ENCODE measurements at regions not wholly inside any gene's neighbourhood (a gene's known extent, or its start where the extent isn't known, plus 50 kb on each side); places are given as distances from the start of the nearest gene placed in this dataset.
"Not testable (repeated sequence)": the region's sequence is repeated elsewhere in the genome, so short reads cannot be mapped to it uniquely, and the experiment has no call there.

DNA sequence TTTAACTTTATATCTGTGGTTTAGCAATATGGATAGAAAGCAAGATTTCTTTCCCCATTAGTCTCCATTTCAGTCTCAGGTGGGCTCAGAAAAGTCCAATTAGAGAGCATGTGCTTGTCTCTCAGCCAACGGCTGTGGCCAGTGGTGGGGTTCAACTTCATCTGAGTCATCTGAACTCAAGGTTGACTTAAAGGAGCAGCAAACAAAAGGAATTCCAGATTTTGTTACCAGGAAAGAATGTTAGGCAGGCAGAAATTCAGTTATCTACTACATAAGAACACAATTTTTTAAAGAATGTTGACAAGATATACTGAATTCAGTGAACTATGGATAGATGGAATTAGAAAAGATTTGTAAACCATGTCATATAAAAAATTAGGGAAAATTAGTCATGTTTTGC, 784.1 kb downstream of the MAT2B start:
- DNase-seq (ENCODE audit: low read depth, low spot score): no peak

DNA sequence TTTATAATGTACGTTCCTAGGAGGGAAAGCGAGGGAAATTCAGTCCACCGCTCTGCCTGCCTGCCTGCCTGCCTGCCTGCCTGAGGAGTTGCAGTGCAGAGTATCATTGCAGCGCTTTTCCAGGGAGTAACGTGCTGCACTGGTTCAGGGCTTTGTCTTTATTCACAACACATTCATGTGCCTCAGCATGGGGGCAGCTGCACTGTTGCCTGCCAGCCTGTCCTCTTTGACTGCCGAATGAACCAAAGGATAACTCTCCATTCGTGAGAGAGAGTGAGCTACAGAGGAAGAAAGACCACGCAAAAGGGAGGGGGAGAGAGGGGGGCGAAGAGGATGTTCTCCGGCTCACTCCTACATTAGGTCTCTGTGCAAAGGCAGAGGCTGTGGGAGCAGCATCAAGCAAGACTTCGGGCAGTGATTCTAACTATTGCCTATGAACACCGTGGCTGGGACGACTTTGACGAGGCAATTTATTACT, 791.2 kb downstream of the MAT2B start:
- no peak for DNase-seq (ENCODE audit: low read depth, low spot score)

DNA sequence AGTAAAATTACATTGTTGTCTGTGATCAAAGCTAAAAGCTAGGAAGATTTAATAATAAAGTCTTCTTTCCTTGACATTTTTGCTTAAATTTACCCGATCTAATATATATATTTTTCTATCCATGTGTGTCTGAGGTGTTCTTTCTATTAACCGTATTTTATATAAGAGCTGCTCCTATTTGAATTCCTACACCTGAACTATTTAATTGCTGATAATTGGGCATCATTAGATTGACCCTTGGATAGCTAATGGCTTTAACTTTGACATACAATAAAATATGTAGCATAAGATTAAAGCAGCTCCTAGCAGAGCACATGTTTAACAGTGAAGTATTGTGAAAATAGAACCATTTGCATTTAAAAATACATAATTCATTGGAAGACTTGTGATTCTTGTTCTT, 792.7 kb downstream of the MAT2B start:
- DNase-seq (ENCODE audit: low read depth, low spot score): no peak

GRCh38 chr5:164300295-164300694, 794.9 kb downstream of the MAT2B start:
- no peak for DNase-seq (ENCODE audit: low read depth, low spot score)

- DNase-seq (ENCODE audit: low read depth, low spot score): no peak
Observed at GRCh38 chr5:164301136-164301535, 795.7 kb downstream of the MAT2B start.

DNA sequence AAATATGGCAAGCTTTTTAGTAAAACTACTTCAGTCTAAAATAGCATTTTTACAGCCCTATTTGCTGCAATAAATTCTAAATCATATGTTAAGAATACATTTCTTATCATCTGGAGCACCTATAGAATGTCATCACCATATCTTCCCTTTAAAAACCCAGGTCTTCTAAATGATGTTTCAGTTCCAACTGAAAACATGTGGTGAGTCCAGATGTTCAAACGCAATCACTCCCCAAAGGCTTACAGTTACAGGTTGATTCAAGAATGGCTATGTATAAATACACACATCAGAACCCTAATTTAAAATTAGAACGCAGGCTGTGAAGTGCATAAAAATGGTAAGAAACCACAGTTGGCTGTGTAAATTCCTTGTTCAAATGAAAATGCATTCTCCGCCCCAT, 796.3 kb downstream of the MAT2B start:
- DNase-seq (ENCODE audit: low read depth, low spot score): no peak

- DNase-seq (ENCODE audit: low read depth, low spot score): no peak
Observed at GRCh38 chr5:164302533-164303235, 797.3 kb downstream of the MAT2B start.

- DNase-seq (ENCODE audit: low read depth, low spot score): no peak
Observed at GRCh38 chr5:164303646-164304215, 798.3 kb downstream of the MAT2B start.

DNA sequence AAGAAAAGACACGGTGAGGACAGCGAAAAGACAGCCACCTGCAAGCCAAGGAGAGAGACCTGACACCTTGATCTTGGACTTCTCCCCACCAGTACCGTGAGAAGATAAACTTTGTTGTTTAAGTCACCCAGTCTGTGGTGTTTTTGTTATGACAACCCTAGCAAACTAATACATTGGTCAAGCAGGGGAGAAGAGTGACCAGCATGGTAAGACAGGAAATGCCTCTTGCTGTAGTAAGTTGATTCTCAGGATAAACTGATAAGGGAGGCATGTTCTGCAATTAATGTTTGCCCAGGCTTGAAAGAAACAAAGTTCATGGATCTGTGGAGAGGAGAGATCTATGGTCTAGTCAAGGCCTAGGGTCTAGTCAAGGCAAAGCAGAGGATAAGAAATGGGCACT, 801.2 kb downstream of the MAT2B start:
- no peak for DNase-seq (ENCODE audit: low read depth, low spot score)

- DNase-seq (ENCODE audit: low read depth, low spot score): no peak
Observed at GRCh38 chr5:164312801-164313200, 807.4 kb downstream of the MAT2B start.

DNA sequence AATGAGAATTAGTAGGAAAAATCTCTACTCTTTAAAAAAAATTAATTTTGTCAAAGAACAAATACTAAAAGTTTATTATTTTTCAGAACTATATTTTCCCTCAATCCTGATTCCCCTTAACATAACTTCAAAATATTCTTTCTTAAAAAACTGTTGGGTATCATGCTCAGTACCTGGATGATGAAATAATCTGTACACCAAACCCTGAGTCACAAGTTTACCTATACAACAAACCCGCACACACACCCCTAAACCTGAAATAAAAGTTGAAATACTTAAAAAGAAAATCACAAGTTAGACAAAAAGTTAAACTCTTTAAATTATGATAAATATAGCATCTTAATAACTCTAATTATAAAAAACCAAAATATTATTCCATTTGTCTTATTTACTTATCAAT, 812.3 kb downstream of the MAT2B start:
- DNase-seq (ENCODE audit: low read depth, low spot score): no peak

GRCh38 chr5:164319161-164319560, 813.7 kb downstream of the MAT2B start:
- no peak for DNase-seq (ENCODE audit: low read depth, low spot score)

GRCh38 chr5:164324239-164324638, 818.8 kb downstream of the MAT2B start:
- DNase-seq (ENCODE audit: low read depth, low spot score): no peak

DNA sequence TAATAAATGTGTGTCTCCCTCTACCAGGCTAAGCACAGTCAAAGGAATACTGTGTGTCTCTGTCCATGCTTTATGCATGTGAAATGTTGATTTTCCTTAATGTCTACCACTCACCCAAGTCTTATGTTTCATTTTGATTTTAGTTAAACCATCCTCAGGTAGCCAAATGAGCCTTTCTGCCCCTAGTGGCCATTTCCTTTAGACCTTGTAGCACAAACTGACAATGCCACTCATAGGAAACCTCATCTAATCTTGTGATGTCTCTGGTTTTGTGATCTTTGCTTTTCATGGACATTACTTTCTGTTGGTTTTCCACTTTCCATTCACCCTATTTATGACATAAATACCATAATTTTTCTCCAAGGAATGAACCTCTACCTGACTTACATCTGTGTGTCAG, 820.8 kb downstream of the MAT2B start:
- DNase-seq (ENCODE audit: low read depth, low spot score): no peak

GRCh38 chr5:164327166-164327565, 821.7 kb downstream of the MAT2B start:
- DNase-seq (ENCODE audit: low read depth, low spot score): not testable (repeated sequence)

GRCh38 chr5:164332349-164333196, 827.2 kb downstream of the MAT2B start:
- no peak for DNase-seq (ENCODE audit: low read depth, low spot score)

DNA sequence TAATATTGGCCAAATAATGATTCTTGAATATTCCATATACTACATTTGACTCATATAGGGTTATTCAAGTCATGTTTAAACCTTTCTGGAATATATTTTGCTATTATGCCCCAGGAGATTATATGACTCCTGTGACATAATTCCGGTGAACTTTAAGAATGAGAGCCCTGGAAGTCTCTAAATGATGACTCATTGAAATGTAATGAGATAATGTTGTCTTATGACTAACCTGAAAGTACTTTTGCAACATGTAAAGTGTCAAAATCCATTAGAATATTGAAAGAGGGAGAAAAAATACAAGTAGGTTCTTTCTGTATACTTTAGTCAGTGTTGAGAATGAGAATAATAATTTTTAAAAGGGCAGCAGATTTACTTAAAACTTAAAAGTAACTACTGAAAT, 830.4 kb downstream of the MAT2B start:
- DNase-seq (ENCODE audit: low read depth, low spot score): no peak

DNA sequence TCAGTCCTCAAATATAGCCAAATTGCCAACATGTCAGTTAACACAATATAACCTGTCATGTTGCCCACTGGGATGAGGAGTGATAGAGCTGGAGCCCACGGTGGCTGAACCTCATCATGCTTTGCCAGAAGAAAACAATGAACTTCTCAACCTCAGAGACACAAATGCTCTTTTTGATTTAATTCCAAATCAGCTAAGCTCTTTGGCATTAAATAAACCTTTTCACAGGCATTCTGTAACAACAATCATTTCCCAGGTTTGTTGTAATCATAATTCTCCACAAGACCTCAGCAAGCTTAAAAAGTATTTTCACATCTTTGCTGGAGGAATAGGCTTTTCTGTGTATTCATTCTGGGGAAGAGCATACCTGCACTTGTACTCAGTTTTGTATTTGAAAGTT, 830.9 kb downstream of the MAT2B start:
- DNase-seq (ENCODE audit: low read depth, low spot score): no peak

- no peak for DNase-seq (ENCODE audit: low read depth, low spot score)
Observed at GRCh38 chr5:164336906-164337305, 831.5 kb downstream of the MAT2B start.

DNA sequence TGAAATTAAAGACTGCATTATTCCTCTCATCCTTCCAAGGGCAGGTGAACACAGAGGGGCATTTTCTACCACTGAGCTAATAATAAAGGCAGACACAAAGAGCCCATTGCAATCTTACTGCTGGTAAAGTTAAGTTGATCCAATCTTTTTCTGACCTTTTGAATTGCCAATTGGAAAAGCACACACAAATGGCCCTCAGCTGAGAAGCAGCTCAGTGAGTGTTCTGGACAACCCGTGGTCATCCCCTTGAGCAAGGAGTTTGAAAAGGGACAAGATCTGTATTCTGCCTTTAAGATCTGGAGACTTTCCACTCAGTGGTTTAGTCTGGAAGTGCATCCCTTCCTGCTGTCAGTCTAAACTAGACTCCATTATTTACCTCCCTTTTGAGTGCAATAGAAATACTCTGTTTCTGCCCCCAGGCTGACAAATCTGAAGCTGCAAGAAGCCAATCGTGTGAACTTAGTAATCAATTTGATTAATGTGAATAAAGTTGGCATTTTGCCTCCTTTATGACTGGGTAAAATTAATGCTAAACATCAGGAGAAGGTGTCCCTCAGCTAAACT, 835.7 kb downstream of the MAT2B start:
- no peak for DNase-seq (ENCODE audit: low read depth, low spot score)

GRCh38 chr5:164345173-164345849, 839.9 kb downstream of the MAT2B start:
- no peak for DNase-seq (ENCODE audit: low read depth, low spot score)

GRCh38 chr5:164345853-164346252, 840.4 kb downstream of the MAT2B start:
- DNase-seq (ENCODE audit: low read depth, low spot score): no peak

All from brain pericyte (primary cell).